Astrocyte (in vitro differentiated cells and primary cell): ENCODE measurements at regions not wholly inside any gene's neighbourhood (a gene's known extent, or its start where the extent isn't known, plus 50 kb on each side); places are given as distances from the start of the nearest gene placed in this dataset.

Experiments used
- CTCF ChIP-seq: IDR thresholded peaks from 2 replicates; pipeline ENCODE4 v1.5.1; 2011; ENCODE audit warnings: low read depth, mild to moderate bottlenecking, inconsistent platforms, low read length, moderate library complexity; ENCODE audit not compliant: insufficient read depth
- EZH2 ChIP-seq: IDR thresholded peaks from 2 replicates; pipeline ENCODE4 v1.6.1; 2012; ENCODE audit warnings: mild to moderate bottlenecking, low read length, inconsistent platforms; ENCODE audit not compliant: insufficient read depth

- TF ChIP-seq CTCF: no peak
- TF ChIP-seq EZH2: no peak
These were observed 278.7 kb upstream of the PHYHIPL start for GRCh38 chr10:58897708-58898107.
